ENCODE measurements at regions not wholly inside any gene's neighbourhood (a gene's known extent, or its start where the extent isn't known, plus 50 kb on each side); places are given as distances from the start of the nearest gene placed in this dataset.
A peak's percentile ranks its signal among the peaks of the same experiment; 100 is the strongest.
"Not testable (repeated sequence)": the region's sequence is repeated elsewhere in the genome, so short reads cannot be mapped to it uniquely, and the experiment has no call there.

DNA sequence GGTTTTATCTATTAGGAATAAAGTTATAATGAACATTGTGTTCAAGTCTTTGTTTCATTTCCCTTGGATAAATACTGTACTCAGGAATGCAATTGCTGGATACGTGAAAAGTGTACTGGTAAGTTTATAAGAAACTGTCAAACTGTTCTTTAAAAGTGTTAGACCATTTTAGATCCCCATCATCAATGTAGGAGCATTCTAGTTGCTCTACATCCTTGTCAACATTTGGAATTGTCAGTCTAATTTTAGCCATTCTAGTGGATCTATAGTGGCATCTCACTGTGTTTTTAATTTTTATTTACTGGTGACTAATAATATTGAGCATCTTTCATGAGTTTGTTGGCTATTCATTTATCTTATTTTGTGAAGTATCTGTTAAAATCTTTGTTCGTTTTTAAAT is 354.0 kb upstream of the NRP1 start:
- DNase-seq = no peak

DNA sequence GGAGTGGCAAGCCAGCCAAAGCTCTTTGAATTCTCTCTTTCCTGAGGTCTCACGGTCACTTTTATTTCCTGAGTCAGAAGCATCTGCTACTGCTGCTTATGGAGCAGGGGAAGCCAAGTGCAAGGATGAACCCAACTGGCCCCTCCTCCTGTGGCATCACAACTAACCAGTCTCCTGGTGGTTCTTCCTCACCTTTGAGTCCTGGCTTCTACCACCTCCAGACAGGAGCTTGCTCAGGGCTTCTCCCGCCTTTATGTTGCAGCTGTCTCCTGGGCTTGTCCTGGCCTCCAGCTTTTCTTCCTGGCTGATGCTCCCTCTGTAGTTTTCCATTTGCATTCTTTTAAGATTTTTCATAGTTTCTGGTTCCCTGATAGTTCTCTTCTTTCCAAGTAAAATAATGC is 349.7 kb upstream of the NRP1 start:
- DNase-seq = no peak

DNA sequence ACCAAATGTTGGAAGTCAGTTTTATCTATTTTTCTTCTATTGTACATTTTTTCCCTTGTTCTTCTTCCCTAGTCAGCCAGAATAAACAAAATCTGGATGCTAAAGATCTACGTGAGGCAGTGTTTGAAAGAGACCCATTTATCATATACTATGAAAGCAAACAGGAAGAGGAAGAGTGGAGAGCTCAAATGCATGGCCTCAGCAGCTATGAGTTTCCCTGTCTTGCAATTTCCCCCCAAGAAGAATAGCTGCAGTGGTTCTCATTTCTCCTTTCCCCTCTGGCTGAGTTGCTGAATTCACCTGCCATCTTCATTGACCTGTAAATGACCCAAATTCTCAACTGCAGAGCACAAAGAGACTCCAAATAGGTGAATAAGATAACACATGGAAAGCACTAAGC is 347.1 kb upstream of the NRP1 start:
- DNase-seq = no peak

DNA sequence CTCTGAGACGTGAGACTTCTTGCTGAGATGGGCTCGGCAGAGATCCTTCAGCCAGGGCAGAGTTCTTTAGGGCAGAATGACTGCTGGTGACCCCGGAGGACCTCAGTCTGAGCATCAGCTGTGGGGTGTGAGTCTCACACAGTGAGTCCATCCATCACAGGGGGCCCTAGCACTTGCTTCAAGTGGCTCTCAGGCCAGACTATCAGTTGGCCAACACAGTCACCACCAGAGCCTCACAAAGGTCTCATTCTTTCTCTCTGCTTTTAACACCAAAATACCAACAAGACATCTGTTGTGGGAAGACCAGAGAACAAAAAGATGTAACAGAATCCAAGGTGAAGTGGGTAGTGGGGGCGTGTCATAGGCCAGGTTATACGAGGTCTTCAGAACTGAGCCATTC is 345.6 kb upstream of the NRP1 start:
- no peak for DNase-seq

DNA sequence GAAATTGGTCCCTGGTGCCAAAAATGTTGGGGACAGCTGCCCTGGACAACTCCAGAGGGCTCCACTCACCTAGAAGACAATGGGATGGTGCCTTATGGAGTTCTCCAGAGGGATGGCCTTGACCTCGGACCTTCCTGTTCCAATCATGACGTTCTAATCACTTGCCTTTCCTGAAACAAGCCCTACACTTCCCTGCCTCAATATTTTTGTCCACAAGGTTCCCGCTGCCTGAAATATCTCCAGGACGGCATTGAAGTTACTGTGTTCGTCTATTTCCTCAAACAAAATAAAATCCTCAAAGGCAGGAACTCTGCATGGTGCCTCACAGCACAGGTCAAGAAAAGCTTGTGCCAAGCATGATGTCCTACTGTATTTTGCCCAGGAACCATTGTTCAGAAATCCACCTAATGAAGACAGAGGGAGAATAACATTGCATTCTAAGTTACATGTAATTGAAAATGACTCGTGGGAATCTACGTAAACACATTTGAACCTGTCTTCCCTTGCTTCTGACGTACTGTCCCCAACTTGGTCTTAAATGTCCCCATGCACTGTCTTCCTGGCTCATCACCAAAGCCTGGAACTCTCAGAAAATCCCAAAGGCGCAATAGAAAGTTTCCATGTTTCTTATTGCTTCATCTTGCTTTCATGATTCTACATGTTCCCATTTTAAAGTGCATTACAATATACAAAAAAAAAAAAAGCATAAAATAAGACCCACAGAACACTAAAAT is 342.3 kb upstream of the NRP1 start:
- no peak for DNase-seq

DNA sequence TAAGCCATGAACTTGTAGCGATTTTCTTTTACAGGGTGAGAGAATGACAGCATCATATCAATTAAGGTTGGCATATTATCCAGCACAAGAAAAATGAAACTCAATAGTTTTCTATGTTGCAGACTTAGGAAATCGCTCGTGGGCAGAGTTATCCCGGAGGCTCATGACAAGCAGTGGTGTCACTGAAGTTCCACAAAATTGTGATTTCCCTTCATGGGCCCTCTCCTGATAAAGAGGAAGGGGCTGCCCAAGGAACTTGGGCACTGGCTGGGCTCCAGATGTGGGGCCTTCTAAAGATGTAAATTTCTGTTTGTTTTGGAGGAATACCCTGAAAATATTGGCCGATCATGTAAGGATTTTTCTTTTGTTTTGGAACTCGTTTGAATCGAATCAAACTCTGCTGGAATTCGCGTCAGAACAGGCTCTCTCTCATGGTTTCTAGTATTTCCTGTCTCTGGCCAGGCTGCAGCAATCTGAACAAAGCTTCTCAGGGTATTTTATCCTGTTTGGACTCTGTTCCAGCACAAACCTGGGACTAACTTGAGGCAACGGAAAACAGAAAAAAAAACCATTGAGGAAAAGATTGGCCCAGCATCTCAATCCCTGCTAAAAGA is 340.6 kb upstream of the NRP1 start:
- DNase-seq = no peak

DNA sequence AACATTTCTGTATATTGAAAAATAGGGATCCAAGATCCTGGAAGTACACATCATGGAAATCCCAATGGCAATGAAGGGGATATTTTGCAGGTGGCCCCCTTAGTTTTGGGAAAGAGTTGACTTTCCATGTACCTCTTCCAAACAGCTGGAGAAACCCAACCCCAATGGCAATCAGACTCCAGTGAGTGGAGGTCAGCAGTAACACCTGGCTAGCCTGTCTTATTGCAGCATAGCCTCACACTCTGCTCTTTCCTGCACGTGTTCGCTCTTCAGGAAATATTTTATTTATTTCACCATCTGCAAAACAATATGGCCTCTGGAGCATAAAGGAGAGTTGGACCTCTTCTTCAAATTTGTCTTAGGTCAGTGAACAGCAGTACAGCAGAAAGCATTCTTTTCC is 340.0 kb upstream of the NRP1 start:
- no peak for DNase-seq

DNA sequence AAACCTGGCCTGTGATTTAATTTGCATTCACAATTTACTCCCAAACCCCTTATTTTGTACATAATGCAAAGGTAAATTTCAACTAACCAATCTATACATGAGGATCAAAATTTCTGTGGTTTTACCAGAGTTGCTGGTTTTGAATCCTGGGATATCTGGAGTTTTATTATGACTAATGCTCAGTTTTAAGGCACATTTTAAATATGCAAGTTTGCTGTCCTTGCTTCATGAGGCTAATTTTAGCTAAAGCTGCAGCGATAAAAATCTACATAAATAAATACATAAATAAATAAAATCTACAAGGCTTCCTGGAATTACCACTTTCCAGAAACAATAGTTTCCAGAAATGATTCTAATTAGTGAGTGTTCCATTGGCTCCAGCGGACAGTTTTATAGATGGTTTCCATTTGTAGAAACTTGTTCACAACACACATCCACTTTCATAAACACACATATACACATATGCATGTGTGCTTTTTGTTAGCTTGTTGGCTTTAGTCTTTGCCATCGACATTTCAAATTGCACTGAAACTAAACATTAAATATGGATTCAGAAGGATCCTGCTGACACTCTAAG is 339.5 kb upstream of the NRP1 start:
- no peak for DNase-seq

DNA sequence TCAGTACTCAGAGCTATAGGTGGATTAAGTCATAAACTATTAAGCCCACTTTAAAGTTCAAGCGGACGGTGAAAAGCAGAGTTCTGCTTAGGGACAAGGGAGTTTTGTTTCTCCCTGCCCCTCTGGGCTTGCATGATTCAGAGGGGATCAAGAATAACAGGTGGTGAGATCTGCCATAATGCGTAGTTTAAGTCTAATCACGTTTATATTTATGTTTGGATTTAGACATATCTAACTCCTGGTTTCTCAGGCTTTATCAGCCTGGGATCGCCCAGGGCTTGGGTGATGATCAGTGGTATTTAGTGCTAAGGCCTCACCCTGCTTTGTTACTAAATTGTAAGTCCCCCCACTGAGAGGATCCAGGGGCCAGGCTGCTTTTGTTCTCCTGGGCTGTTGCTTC is 335.4 kb upstream of the NRP1 start:
- no peak for DNase-seq

DNA sequence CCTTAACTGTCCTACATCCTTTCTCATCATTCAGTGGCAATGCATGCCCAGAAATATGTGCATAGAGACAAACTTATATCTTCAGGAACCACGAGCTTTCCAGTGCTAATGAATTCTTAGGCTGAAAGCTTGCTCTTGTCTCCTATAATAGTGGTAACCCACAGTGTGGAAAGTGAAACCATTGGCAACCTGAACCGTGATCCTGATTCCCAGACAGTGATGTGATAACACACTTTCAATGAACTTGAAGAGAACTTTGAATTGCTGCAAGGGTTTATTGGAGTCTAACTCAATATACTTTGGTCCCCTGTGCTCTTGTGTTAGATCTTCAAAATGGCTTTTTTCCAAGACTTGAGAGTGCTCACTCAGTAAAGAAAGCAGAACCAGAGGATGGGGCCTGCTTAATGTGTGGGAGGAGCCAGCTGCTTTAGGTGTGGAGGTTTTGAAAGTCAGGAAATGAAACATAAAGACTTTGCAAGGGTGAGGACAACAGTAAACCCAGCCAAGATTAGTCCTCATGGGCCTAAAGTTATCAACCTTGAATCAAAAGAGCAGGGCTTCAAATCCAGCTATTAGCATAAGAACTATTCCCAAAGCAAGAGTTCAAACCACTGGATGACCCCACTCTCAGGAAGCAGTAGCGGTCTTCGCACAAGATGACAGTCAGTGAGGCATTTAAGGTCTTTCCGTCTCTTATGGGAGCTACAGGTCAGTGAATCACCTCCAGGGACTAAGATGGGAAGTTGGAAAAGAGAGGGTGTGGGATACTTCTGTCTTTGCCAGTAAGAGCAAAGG is 332.4 kb upstream of the NRP1 start:
- DNase-seq = no peak

DNA sequence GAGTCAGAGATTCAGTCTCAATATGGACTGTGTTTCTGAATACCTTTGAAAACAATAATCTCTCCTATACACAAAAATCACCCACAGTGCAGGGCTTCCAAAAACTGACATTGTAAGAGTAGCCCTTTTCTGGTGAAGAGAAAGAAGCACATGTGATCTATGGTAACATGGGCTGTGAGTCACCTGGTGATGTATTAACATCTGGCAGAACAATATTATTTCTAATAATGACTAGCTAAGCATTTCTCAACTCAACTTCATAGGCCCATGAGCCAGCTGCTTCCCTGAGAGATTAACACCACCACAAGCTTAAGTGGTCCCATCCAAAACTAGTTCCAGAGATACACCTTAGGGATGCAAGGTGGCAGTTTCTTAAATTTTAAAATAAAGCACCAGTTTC is 331.0 kb upstream of the NRP1 start:
- DNase-seq = no peak

DNA sequence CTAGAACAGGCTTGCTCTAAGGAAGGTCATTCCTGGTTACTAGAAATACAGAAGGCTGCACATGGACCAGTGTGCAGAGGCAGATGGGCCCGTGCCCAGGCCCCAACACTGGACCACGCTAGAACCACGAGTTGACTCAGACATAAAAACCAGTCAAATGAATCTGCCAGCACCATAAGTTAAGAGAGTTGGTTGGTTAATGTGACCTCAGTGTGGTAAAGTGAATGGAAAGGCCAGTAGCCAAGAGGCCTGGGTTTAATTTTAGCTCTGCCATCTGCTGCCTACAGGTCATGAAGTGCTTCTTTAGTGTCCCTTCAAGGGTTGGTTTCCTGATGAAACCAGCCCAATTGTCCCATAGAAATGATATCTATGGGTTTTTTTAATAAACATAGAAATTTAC is 329.6 kb upstream of the NRP1 start:
- DNase-seq = no peak

DNA sequence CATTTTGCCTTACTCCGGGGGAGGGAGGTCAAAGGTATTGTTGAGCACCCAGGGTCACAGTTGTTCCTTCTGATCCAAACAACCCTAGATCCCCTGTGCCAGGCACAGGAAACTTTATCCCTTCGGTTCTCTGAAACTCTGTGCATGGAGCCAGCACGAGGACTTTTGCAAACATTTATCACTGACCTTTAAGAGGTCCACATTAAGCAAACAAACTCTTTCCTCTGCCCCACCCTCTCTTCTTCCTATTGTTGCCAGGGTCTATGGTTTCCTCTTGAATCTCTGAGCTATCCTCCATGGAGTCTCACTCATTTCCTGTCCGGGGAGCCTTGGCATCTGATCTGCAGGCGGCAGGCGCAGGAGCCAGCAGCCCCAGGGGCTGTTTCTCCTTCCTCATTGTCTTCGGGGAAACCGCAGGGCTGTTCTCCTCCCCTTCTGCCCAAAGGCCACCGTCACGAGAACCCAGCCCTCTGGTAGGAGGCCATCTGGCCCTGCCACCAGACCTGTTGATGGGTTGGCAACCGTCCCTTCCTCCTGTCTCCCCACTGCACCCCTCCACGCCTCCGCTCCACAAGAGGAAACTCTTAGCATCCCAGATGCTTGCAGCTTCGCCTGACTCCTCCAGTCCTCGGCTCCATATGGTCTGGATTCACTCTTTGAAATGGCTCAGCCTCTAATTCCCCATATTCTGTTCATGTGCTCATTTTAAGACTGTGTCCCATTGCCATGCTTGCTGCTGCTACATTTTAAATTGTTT is 327.3 kb upstream of the NRP1 start:
- DNase-seq = peak; percentile 93

DNA sequence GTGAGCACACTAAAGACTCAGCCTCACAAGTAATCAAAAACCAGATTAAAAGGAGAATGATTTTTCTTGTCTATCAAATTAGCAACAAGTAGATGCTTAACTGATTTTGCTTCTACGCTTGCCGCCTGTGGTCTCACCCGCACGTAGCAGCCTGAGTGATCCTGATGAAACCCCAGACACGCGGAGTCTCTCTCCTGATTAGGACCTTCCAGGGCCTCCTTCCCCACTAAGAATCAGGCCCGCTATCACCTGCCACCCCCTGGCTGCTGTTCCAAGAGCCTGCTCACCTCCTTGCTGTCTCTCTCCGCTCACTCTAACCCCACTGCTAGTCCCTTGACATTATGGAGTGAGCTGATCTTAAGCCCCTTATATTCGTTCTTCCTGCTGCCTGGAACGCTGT is 325.9 kb upstream of the NRP1 start:
- no peak for DNase-seq

DNA sequence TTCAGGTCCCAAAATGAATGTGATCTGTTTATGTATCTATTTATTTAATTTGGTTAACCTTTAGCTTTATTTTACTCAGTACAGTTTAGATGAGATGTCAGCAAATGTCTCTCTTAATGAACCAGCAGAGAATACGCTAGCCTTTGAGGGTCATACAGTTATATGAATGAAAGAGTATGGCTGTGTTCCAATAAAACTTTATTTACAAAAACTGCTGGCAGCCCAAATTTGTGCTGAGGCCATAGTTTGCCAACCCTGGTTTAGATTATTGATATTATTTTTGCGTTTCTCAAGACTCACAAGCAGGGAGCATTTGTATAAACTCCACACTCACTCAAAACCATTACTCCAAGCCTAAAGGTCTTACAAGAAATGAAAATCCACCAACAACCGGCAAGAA is 323.4 kb upstream of the NRP1 start:
- DNase-seq = no peak

DNA sequence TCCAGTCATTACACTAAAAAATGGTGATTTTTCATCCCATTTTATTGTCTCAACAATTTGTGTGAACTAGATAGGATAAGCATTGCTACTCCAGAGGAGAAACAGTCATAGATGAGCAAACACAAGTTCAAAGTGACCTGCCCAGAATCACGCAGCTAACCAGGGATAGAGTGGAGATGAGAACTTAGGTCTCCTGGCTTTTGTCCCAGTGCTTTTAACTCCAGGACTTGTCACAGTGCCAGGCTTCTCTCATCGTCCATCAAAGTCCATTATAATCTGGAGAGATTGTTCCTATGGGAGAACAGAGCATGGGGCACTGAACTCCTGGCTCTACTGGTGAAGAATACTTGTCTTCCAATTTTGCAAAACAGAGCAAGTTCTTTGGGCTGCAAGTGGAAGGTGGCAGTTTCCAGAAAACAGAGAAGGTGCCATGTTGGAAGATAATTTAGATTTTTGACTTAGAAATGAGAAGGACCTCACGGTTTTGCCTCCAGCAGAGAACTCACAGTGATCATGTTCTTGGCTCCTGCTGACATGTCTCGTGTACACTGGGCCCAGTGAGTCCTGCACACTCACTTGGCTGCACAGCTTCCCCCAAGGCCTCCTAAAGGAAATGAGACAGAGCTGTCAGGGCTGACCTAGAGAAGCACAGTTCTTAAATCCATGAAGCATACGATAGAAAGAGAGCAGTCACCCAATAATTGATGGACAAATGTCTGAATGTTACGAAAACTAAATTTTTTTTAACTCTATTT is 322.9 kb upstream of the NRP1 start:
- peak; percentile 22 for DNase-seq

DNA sequence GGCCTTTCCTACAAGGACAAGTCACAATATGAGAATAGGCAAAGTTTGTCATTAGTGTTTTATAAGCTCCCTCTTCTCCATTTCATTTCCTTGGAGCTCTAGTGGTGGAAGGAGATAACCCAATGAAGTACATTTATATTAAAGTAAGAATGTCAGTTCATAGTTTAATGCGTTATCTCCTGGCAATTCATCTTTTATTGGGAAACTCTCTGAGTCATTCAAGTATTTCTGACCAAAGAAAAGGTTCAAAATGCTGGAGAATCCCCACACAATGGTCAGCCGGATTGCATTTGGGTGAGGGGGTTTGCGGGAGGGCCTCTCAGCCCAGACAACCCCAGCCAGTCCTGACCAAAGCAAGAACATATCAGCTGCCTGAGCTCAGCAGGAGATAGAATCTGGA is 321.5 kb upstream of the NRP1 start:
- no peak for DNase-seq

DNA sequence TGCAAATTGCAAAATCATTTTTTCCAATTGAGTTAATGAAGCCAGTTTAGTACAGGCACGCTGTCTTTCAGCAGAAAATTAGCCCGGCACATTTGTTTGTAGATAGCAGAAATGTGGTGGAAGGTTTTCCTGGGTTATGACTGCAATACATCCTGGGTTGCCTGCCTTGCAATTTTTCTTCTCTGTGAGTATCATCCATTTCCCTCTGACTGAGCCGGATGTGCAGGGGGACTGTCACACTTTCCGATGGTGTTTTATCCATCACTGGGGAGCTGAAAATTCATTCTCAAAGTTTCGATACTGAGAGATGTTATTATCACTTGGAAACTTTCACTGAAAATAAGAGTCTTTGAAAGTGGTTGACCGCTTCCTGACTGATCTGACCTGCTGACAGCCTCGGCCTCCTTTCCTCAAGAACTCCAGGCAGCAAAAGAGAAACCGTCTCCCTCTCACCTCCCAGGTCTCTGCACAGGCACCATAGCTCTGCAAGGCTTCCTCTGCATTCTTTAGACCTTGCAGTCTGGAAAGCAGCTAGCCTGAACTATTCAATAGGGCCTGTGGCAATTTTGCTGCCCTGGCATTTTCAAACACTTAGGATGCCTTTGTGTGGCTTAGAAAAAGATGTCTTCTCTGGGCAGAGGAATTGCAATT is 320.8 kb upstream of the NRP1 start:
- DNase-seq = no peak

DNA sequence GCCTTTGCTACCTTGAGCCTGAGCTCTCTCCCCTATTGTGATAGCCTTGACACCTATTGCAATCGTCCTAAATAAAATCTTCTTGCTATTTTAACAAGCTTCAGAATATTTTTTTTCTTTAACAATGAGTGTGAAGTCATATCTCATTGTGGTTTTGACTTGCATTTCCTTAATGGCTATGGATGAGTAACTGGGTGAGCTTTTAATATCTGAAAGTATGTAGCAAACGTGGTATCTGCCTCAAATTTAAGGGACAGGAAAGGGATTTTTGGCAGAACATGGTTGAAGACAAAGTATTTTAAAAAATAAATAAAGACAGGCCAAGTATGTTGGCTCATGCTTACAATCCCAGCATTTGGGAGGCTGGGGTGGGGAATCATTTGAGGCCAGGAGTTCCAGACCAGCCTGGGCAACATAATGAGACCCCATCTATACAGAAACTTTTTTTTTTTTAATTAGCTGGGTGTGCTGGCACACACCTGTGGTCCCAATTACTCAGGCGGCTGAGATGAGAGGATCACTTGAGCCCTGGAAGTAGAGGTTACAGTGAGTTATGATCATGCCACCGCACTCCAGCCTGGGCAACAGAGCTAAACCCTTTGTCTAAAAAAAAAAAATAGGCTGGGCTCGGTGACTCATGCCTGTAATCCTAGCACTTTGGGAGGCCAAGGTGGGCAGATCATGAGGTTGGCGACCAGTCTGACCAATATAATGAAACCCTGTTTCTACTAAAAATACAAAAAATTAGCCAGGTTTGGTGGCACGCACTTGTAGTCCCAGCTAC is 319.3 kb upstream of the NRP1 start:
- peak; percentile 75 for DNase-seq

DNA sequence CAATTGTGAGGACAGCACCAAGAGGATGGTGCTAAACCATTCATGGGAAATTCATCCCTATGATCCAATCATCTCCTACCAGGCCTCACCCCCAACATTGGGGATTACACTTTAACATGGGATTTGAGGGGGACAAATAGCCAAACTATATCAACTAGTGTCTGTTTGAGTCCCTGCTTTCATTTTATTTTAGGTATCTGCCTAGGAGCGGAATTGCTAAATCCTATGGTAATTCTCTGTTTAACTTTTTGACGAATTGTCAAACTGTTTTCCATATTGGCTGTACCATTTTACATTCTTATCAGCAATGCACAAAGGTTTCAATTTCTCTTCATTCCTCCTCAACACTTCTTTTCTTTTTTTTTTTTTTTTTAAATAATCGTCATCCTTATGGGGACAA is 318.4 kb upstream of the NRP1 start:
- no peak for DNase-seq

DNA sequence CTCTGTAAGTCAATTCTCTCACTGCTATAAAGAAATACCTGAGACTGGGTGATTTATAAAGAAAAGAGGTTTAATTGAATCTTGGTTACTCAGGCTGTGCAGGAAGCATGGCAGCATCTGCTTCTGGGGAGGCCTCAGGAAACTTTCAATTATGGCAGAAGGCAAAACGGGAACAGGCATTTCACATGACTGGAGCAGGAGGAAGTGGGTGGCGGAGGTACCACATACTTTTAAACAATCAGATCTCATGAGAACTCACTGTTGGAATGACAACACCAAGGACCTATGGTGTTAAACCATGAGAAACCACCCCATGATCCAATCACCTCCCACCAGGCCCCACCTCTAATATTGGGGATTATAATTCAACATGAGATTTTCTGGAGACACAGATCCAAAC is 315.7 kb upstream of the NRP1 start:
- not testable (repeated sequence) for DNase-seq

Data from EL (cell line).